H1 (cell line): ENCODE measurements at regions not wholly inside any gene's neighbourhood (a gene's known extent, or its start where the extent isn't known, plus 50 kb on each side); places are given as distances from the start of the nearest gene placed in this dataset.

Experiments
- CTCF ChIA-PET: fragments of 300-600 bp; sonication (Branson Sonifier 250); formaldehyde crosslinking; loops from one replicate; lab custom pipeline; 2021; ENCODE audit not compliant: partially characterized antibody; lab: Charles Lee
- POLR2A ChIA-PET: fragments of 300-600 bp; sonication (Branson Sonifier 250); formaldehyde crosslinking; loops from one replicate; lab custom pipeline; 2021; ENCODE audit warnings: inconsistent platforms; ENCODE audit not compliant: partially characterized antibody; lab: Charles Lee
- DNase-seq, 2 experiments: peaks; one replicate each; pipeline versions ENCODE4 v3.0.0 to v3.0.0-alpha.2; 2010 to 2022; ENCODE audit warnings: low spot score in 2 of 2, low read depth in 1 of 2, mixed read lengths in 1 of 2
- FAIRE-seq: peaks from 2 replicates; lab custom pipeline; 2011; peaks lifted over from hg19 to GRCh38; lab: Jason Lieb, UNC
- H2AFZ ChIP-seq: 2 replicates; pipeline ENCODE4 v1.8.1; 2012; ENCODE audit warnings: low read length, inconsistent platforms
- H2AK5ac ChIP-seq: 2 replicates; pipeline ENCODE4 v1.6.1; 2013; ENCODE audit warnings: low read depth, low read length
- H2BK120ac ChIP-seq: replicated peaks from 2 replicates; pipeline ENCODE3; 2013; ENCODE audit warnings: low read depth, low read length, inconsistent platforms
- H2BK12ac ChIP-seq: 2 replicates; pipeline ENCODE4 v1.6.1; 2013; ENCODE audit warnings: low read depth, low read length
- H2BK15ac ChIP-seq: 2 replicates; pipeline ENCODE4 v1.6.1; 2013; ENCODE audit warnings: low read length
- H2BK20ac ChIP-seq: 2 replicates; pipeline ENCODE4 v1.6.1; 2013; ENCODE audit warnings: low read length
- H2BK5ac ChIP-seq: 2 replicates; pipeline ENCODE4 v1.6.1; 2013; ENCODE audit warnings: low read depth, low read length
- H3K14ac ChIP-seq: 2 replicates; pipeline ENCODE4 v1.6.1; 2013; ENCODE audit warnings: inconsistent platforms; ENCODE audit not compliant: insufficient read length
- H3K18ac ChIP-seq: 2 replicates; pipeline ENCODE4 v1.6.1; 2013; ENCODE audit warnings: low read length; ENCODE audit errors: extremely low read depth
- H3K23ac ChIP-seq: 2 replicates; pipeline ENCODE4 v1.6.1; 2013; ENCODE audit warnings: inconsistent platforms; ENCODE audit not compliant: insufficient read length
- H3K23me2 ChIP-seq: 2 replicates; pipeline ENCODE4 v1.6.1; 2013; ENCODE audit warnings: low read depth, low read length
- H3K27ac ChIP-seq: 2 replicates; pipeline ENCODE4 v1.6.1; 2011; ENCODE audit warnings: low read depth, low read length, inconsistent platforms
- H3K27me3 ChIP-seq, 4 experiments: replicated peaks in 1 of 4; 1 replicate in 1 of 4; 2 replicates in 3 of 4; pipeline versions ENCODE4 v1.6.1 to v1.8.1; 2011 to 2013; ENCODE audit warnings: low read length in 3 of 4, mild to moderate bottlenecking in 3 of 4, inconsistent platforms in 2 of 4, mixed read lengths in 2 of 4, moderate library complexity in 1 of 4; ENCODE audit not compliant: control insufficient read depth in 3 of 4, insufficient read depth in 3 of 4; ENCODE audit errors: extremely low read depth in 1 of 4
- H3K36me3 ChIP-seq, 4 experiments: 2 replicates each; pipeline versions ENCODE4 v1.6.1 to v1.8.1; 2011 to 2013; ENCODE audit warnings: mild to moderate bottlenecking in 4 of 4, low read length in 3 of 4, moderate library complexity in 2 of 4, control low read depth in 1 of 4, inconsistent platforms in 1 of 4; ENCODE audit not compliant: insufficient read depth in 4 of 4, control insufficient read depth in 2 of 4
- H3K4ac ChIP-seq: replicated peaks from 2 replicates; pipeline ENCODE3; 2013; ENCODE audit warnings: low read length, low read depth, mixed read lengths, inconsistent platforms; ENCODE audit not compliant: insufficient read length
- H3K4me1 ChIP-seq, 4 experiments: replicated peaks in 1 of 4; 1 replicate in 1 of 4; 2 replicates in 3 of 4; pipeline versions ENCODE4 v1.6.1 to v1.8.1; 2011 to 2013; ENCODE audit warnings: low read length in 3 of 4, inconsistent platforms in 2 of 4, mixed read lengths in 1 of 4; ENCODE audit not compliant: insufficient read depth in 4 of 4, control insufficient read depth in 3 of 4
- H3K4me2 ChIP-seq, 2 experiments: 2 replicates each; pipeline versions ENCODE4 v1.6.1 to v1.8.1; 2011 to 2013; ENCODE audit warnings: low read depth in 2 of 2, low read length in 2 of 2, control low read depth in 1 of 2, inconsistent platforms in 1 of 2, mild to moderate bottlenecking in 1 of 2; ENCODE audit not compliant: insufficient read depth in 1 of 2
- H3K4me3 ChIP-seq, 4 experiments: fragments of 200-600, 300-600 bp in 1 of 4; sonication (generic), shearing (Covaris generic), sonication (Bioruptor Twin) in 1 of 4; 2 replicates each; pipeline versions ENCODE4 v1.5.1 to v1.8.1; 2011 to 2016; ENCODE audit warnings: low read length in 4 of 4, low read depth in 3 of 4, control low read depth in 2 of 4, inconsistent platforms in 2 of 4, mild to moderate bottlenecking in 2 of 4, mixed read lengths in 1 of 4, moderate library complexity in 1 of 4; ENCODE audit not compliant: insufficient read depth in 2 of 4; ENCODE audit errors: extremely low read depth in 1 of 4
- H3K56ac ChIP-seq: replicated peaks from 2 replicates; pipeline ENCODE3; 2013; ENCODE audit warnings: low read depth, mild to moderate bottlenecking, mixed read lengths, low read length, inconsistent platforms; ENCODE audit not compliant: insufficient read length
- H3K79me1 ChIP-seq: 2 replicates; pipeline ENCODE4 v1.6.1; 2013; ENCODE audit warnings: low read depth, low read length, control low read depth
- H3K79me2 ChIP-seq, 2 experiments: 2 replicates each; pipeline versions ENCODE4 v1.6.1 to v1.8.1; 2012 to 2013; ENCODE audit warnings: low read length in 2 of 2, mild to moderate bottlenecking in 2 of 2, inconsistent platforms in 1 of 2; ENCODE audit not compliant: insufficient read depth in 2 of 2, control insufficient read depth in 1 of 2
- H3K9ac ChIP-seq, 4 experiments: replicated peaks in 1 of 4; 1 replicate in 1 of 4; 2 replicates in 3 of 4; pipeline versions ENCODE4 v1.6.1 to v1.8.1; 2011 to 2013; ENCODE audit warnings: low read depth in 3 of 4, low read length in 3 of 4, control low read depth in 2 of 4, mild to moderate bottlenecking in 2 of 4, moderate library complexity in 2 of 4, inconsistent platforms in 1 of 4; ENCODE audit errors: extremely low read depth in 1 of 4
- H3K9me3 ChIP-seq, 2 experiments: 2 replicates each; pipeline versions ENCODE4 v1.6.1 to v1.8.1; 2012 to 2013; ENCODE audit warnings: mild to moderate bottlenecking in 2 of 2, moderate library complexity in 2 of 2, control low read depth in 1 of 2, inconsistent platforms in 1 of 2, low read depth in 1 of 2, low read length in 1 of 2, mixed read lengths in 1 of 2; ENCODE audit not compliant: insufficient read depth in 2 of 2
- H4K20me1 ChIP-seq, 2 experiments: replicated peaks in 1 of 2; 2 replicates each; pipeline versions ENCODE3 to v1.8.1; 2011 to 2013; ENCODE audit warnings: inconsistent platforms in 2 of 2, low read length in 2 of 2, mild to moderate bottlenecking in 1 of 2; ENCODE audit not compliant: insufficient read depth in 2 of 2, control insufficient read depth in 1 of 2
- H4K5ac ChIP-seq: 2 replicates; pipeline ENCODE4 v1.6.1; 2013; ENCODE audit warnings: low read length, low read depth, mixed read lengths, inconsistent platforms; ENCODE audit not compliant: insufficient read length
- H4K8ac ChIP-seq: 2 replicates; pipeline ENCODE4 v1.8.0; 2013; ENCODE audit warnings: mild to moderate bottlenecking, moderate library complexity, low read length, inconsistent platforms; ENCODE audit not compliant: insufficient read depth; ENCODE audit errors: extremely low read depth
- H4K91ac ChIP-seq: replicated peaks from 2 replicates; pipeline ENCODE3; 2013; ENCODE audit warnings: low read length, mixed read lengths, inconsistent platforms; ENCODE audit not compliant: insufficient read length
- BRCA1 ChIP-seq: IDR thresholded peaks from 2 replicates; pipeline ENCODE4 v1.6.1; 2012; ENCODE audit warnings: low read depth, low read length, improper control_type of control experiment
- CHD1 ChIP-seq: IDR thresholded peaks from 2 replicates; pipeline ENCODE4 v1.6.1; 2012; ENCODE audit warnings: low read depth, low read length, improper control_type of control experiment
- CTBP2 ChIP-seq: IDR thresholded peaks from 2 replicates; pipeline ENCODE4 v1.7.0; 2011; ENCODE audit warnings: borderline replicate concordance, mild to moderate bottlenecking, moderate library complexity, mixed read lengths, low read length; ENCODE audit not compliant: insufficient read depth, insufficient read length
- EP300 ChIP-seq, 2 experiments: IDR thresholded peaks; 1 replicate in 1 of 2; 2 replicates in 1 of 2; pipeline ENCODE4 v1.6.1; 2011 to 2012; ENCODE audit warnings: low read depth in 2 of 2, low read length in 2 of 2, mild to moderate bottlenecking in 2 of 2, borderline replicate concordance in 1 of 2, inconsistent platforms in 1 of 2, moderate library complexity in 1 of 2
- HDAC2 ChIP-seq, 2 experiments: fragments of 300-600 bp in 1 of 2; sonication (generic) in 1 of 2; IDR thresholded peaks; 2 replicates each; pipeline ENCODE4 v1.6.1; 2011 to 2012; ENCODE audit warnings: low read depth in 2 of 2, low read length in 2 of 2, mild to moderate bottlenecking in 2 of 2, moderate library complexity in 2 of 2, borderline replicate concordance in 1 of 2, inconsistent platforms in 1 of 2
- HDAC6 ChIP-seq: IDR thresholded peaks from one replicate; pipeline ENCODE4 v1.7.1; 2012; ENCODE audit warnings: low read depth, mild to moderate bottlenecking, inconsistent platforms, low read length, moderate library complexity
- JUND ChIP-seq: IDR thresholded peaks from 2 replicates; pipeline ENCODE4 v1.6.1; 2011; ENCODE audit warnings: mild to moderate bottlenecking, improper control_type of control experiment, low read length
- POU5F1 ChIP-seq: IDR thresholded peaks from 2 replicates; pipeline ENCODE4 v1.6.1; 2011; ENCODE audit warnings: low read depth, mild to moderate bottlenecking, low read length, moderate library complexity
- RFX5 ChIP-seq: IDR thresholded peaks from 2 replicates; pipeline ENCODE4 v1.6.1; 2011; ENCODE audit warnings: low read depth, low read length, improper control_type of control experiment, borderline replicate concordance
- RXRA ChIP-seq: IDR thresholded peaks from 2 replicates; pipeline ENCODE4 v1.6.1; 2011; ENCODE audit warnings: low read depth, mild to moderate bottlenecking, low read length, moderate library complexity; ENCODE audit not compliant: insufficient read depth
- SIX5 ChIP-seq: IDR thresholded peaks from 2 replicates; pipeline ENCODE4 v1.6.1; 2011; ENCODE audit warnings: mild to moderate bottlenecking, low read depth, low read length
- SP4 ChIP-seq: IDR thresholded peaks from 2 replicates; pipeline ENCODE4 v1.6.1; 2012; ENCODE audit warnings: low read length, inconsistent platforms
- TAF1 ChIP-seq: IDR thresholded peaks from 2 replicates; pipeline ENCODE4 v1.6.1; 2011; ENCODE audit warnings: mild to moderate bottlenecking, low read depth, low read length
- ZNF274 ChIP-seq: IDR thresholded peaks from 2 replicates; pipeline ENCODE4 v1.7.0; 2012; ENCODE audit warnings: low read length, borderline replicate concordance; ENCODE audit errors: extremely low read depth
- WGBS, 2 experiments: shearing (Covaris generic) in 1 of 2; methylation state at CpG; one replicate each; pipeline versions ENCODE4 v1.1.6 to v1.1.7; 2013 to 2015; ENCODE audit warnings: low lambda C conversion rate in 2 of 2, mixed read lengths in 2 of 2, inconsistent platforms in 1 of 2, low coverage in 1 of 2, missing lambda C conversion rate in 1 of 2; ENCODE audit not compliant: insufficient replicate concordance in 2 of 2, insufficient coverage in 1 of 2, insufficient read length in 1 of 2; ENCODE audit errors: extremely low coverage in 1 of 2, missing lambda C conversion rate in 1 of 2; 5-methylcytosine and 5-hydroxymethylcytosine counted together
- TF ChIP-seq, protein P1 (sequence below): IDR thresholded peaks from 2 replicates; pipeline ENCODE4 v1.6.1; 2012; ENCODE audit warnings: inconsistent platforms

DNA sequence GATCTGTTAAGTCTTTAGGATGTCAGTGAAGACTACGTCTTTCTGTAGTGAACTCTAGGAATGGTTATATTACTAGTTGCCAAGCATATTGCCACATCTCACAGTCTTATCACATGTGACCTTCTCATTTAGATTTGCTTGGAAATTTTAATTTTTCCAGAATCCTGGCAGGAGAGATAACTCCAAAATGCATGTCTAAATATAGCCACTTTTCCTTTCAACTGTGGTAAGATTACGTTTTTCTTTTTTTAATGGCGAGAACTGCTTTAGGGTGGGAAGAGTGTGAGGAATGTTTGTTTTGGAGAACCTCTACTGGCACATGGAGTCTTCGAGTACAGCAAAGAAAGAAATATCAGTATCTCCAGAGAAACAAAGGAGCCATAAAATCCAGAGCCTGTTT, 91.7 kb upstream of the ADAMTSL1 start:
- H3K14ac ChIP-seq = no peak overlapping the region
- H2BK120ac ChIP-seq = no peak overlapping the region
- FAIRE-seq (no peak), DNase-seq (no peak)
- H2BK20ac ChIP-seq = no peak overlapping the region
- no peaks in the 10 kb centered on the region for H3K9me3 ChIP-seq
- no peaks in the 10 kb centered on the region for H3K79me2 ChIP-seq
- POLR2A ChIA-PET = no interaction called here
- H4K5ac ChIP-seq = no peak overlapping the region
- no peak overlapping the region for H3K4ac ChIP-seq
- H3K79me1 ChIP-seq = no peaks in the 10 kb centered on the region
- H3K9ac ChIP-seq = no peak overlapping the region
- no peak overlapping the region for H4K91ac ChIP-seq
- no peak overlapping the region for H3K23ac ChIP-seq
- 90% methylated on average over 4 of the region's 4 CpGs; no CpG with 5 or more reads in 1 of the 2 experiments for WGBS, 2 experiments
- no peak overlapping the region for H3K4me2 ChIP-seq
- CTCF ChIA-PET = no interaction called here
- H4K8ac ChIP-seq = no peak overlapping the region
- no peak overlapping the region for H2BK5ac ChIP-seq
- no peaks in the 10 kb centered on the region for H3K23me2 ChIP-seq
- H3K36me3 ChIP-seq = no peaks in the 10 kb centered on the region
- no peak overlapping the region for H2BK12ac ChIP-seq
- H3K4me3 ChIP-seq = no peak overlapping the region
- no peak overlapping the region for H3K18ac ChIP-seq
- no peak overlapping the region for H3K27ac ChIP-seq
- H4K20me1 ChIP-seq = no peaks in the 10 kb centered on the region
- no peak overlapping the region for H2AFZ ChIP-seq
- no peaks in the 10 kb centered on the region for H3K27me3 ChIP-seq
- no peak overlapping the region for H2BK15ac ChIP-seq
- H3K56ac ChIP-seq = no peak overlapping the region
- H2AK5ac ChIP-seq = no peak overlapping the region
- peaks cover 0 to 3% (median 0%) of the 10 kb centered on the region in 4 experiments; a peak in 1 of 7 replicates for H3K4me1 ChIP-seq
- no peak for TF ChIP-seq ZNF274
- no peak for TF ChIP-seq SIX5
- no peak for TF ChIP-seq HDAC6
- no peak for TF ChIP-seq TAF1
- TF ChIP-seq RFX5 = no peak
- TF ChIP-seq, protein P1, sequence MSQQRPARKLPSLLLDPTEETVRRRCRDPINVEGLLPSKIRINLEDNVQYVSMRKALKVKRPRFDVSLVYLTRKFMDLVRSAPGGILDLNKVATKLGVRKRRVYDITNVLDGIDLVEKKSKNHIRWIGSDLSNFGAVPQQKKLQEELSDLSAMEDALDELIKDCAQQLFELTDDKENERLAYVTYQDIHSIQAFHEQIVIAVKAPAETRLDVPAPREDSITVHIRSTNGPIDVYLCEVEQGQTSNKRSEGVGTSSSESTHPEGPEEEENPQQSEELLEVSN = no peak
- TF ChIP-seq SP4 = no peak
- TF ChIP-seq CTBP2 = no peak
- no peak for TF ChIP-seq EP300 (IDR thresholded peaks at IDR 0.05; ENCODE audit: borderline replicate concordance in 1 of 2, low read depth in 2 of 2, low read length in 2 of 2)
- no peak for TF ChIP-seq JUND
- no peak for TF ChIP-seq HDAC2 (IDR thresholded peaks at IDR 0.05; ENCODE audit: borderline replicate concordance in 1 of 2, low read depth in 2 of 2, low read length in 2 of 2)
- TF ChIP-seq POU5F1 = no peak
- TF ChIP-seq CHD1 = no peak
- no peak for TF ChIP-seq BRCA1
- no peak for TF ChIP-seq RXRA
